ENCODE measurements at regions not wholly inside any gene's neighbourhood (a gene's known extent, or its start where the extent isn't known, plus 50 kb on each side); places are given as distances from the start of the nearest gene placed in this dataset.
A peak's percentile ranks its signal among the peaks of the same experiment; 100 is the strongest.
"Not testable (repeated sequence)": the region's sequence is repeated elsewhere in the genome, so short reads cannot be mapped to it uniquely, and the experiment has no call there.

DNA sequence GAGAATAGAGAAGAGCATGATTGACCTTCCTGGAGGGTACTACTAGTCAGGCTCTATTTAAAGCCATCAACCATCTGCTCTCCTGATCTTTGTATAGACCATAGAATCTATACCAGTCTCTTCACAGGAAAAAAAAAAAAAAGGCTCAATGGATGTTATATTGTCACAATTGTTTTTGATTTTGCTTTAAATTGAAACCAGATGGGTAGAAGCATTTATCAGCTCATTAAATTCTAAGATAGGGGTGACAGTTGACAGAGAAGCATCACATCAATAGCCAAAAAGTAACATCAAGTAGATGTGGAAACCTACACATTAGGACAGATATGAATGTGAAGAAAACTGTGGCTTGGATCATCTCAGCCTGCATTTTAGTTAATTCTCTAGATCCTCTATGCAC lies 558.9 kb upstream of the MBL2 start:
- no peak for DNase-seq (ENCODE audit: low spot score)

DNA sequence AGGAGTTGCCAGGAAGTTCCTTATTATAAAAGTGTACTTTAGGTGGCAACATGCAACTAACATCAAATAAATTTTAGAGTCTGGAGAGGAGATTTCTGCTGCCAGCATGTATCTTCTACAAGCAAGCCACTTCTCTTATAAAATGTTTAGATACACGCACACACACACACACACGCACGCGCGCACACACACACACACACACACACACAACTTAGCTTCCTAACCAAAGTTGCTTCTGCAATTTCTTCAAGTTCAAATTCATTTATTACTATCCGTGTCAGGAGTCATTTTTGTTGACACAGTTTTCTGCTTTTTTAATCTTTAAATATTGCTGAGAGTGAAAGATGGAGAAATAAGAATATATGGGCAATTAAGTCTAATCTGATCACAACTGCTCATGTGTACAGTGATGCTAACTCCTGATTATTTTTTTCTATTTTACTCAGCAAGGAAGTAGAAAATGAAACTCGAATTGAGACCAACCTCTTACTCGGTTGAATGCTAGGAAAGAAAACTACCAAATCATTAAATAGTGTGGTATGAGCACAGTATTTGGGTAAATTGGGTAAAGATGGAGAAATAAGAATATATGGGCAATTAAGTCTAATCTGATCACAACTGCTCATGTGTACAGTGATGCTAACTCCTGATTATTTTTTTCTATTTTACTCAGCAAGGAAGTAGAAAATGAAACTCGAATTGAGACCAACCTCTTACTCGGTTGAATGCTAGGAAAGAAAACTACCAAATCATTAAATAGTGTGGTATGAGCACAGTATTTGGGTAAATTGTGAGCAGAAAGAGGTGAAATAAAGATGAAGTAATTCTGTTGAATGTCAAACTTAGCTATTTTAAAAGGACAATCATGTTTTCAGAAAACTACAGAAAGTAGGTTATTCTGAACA lies 554.1 kb upstream of the MBL2 start:
- not testable (repeated sequence) for DNase-seq (ENCODE audit: low spot score)

DNA sequence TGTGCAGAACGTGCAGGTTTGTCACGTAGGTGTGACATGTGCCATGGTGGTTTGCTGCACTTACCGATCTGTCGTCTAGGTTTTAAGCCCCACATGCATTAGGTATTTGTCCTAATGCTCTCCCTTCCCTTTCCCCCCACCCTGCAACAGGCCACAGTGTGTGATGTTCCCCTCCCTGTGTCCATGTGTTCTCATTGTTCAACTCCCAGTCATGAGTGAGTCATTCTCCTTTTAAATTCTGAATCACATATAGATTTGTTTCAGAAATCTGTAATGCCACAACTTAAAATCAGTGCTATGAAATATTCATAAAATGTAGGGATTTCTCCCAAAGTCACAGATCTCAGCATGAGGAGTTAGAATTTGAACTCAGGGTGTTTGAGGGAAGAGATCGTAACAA lies 552.5 kb upstream of the MBL2 start:
- peak; percentile 2 for DNase-seq (ENCODE audit: low spot score)

DNA sequence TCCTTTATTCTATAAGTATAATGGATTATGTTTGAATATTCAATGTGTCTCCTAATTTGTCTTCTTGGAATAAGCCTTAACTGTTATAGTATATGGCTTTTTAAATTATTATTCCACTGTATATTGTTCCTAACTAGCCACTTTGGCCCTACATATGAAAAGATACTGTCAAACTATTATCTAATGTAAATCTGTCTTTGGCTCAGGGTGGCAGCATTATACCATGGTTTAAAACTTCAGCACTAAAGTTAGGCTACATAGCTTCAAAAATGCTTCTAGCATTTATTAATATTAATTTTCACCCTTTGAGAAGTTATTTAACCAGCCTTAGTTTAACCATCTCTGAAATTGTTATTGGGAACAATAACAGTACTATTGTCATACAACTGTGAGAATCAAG lies 543.1 kb upstream of the MBL2 start:
- DNase-seq (ENCODE audit: low spot score): no peak

DNA sequence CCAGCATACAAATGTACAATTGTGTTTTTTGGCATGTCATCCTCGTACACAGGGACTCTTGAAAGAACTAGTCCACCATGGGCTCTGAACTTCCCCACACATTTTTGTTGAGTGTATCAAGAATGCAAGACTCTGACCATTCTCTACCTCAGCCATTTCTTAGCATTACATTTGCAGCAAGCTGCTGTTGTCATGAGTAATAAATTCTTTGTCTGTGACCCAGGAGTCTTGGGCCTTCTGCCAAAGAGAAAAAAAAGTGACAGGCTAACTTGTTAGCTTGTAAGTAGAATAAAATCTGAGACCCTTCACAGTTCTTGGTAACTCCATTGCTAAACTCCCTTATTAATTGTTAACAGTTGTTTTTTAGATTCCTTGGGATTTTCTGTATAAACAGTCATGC lies 542.3 kb upstream of the MBL2 start:
- DNase-seq (ENCODE audit: low spot score): peak; percentile 35

GRCh38 chr10:53298443-53298842 lies 525.9 kb upstream of the MBL2 start:
- no peak for DNase-seq (ENCODE audit: low spot score)

GRCh38 chr10:53284615-53285182 lies 512.1 kb upstream of the MBL2 start:
- no peak for DNase-seq (ENCODE audit: low spot score)

GRCh38 chr10:53276797-53277196 lies 504.2 kb upstream of the MBL2 start:
- no peak for DNase-seq (ENCODE audit: low spot score)

DNA sequence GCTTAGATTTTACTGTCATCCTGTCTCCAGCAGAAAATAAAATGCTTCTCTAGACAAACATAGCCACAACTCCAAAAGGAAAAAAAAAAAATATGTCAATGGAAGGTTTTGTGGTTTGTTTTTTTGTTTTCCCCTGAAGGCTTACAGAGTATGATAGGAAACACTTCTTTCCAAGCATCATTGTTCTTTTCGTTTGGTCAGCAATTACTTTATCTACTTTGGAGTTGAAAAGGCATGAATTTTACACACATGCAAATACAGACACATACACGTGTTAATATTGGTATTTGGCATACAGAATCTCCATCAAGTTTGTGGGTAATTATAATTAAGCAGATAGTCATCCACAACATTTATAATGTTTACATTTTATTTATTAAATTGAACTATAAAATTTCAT lies 496.9 kb upstream of the MBL2 start:
- DNase-seq (ENCODE audit: low spot score): no peak

DNA sequence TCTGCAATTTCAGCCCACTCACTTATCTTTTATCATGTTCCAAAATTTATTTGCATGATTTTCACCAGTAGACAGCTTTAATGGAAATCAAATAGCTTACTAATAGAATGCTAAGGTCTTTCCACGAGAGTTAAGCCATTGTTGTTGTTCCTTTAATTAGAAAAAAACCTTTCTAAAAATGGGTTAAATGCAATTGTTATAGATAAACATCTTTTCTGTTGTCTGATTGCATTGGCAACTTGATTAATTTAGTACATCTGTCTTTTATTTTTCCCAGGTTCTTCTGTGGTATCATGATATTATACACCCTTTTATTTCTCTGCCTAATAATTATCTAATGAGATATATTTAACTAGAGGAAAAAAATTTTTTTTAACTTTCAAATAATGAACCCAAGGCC lies 487.6 kb upstream of the MBL2 start:
- DNase-seq (ENCODE audit: low spot score): no peak

DNA sequence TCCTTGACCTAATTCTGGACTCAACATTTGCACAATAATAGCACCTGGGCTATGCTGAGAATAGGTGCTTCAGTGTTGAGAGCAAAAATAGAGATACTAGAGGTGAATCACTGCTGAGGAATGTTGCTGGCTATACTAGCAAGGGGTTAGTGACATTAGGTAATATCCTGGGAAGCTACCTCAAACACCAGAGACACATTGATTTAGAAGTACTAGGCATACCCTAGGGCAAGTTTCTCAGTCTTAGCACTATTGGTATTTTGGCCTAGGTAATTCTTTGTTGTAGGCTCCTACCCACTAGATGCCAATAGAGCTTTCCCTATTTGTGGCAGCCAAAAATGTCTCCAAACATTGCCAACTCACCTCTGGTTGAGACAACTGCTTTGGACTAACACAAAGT lies 484.0 kb upstream of the MBL2 start:
- DNase-seq (ENCODE audit: low spot score): no peak

GRCh38 chr10:53255661-53256205 lies 483.1 kb upstream of the MBL2 start:
- no peak for DNase-seq (ENCODE audit: low spot score)

GRCh38 chr10:53253221-53253620 lies 480.6 kb upstream of the MBL2 start:
- DNase-seq (ENCODE audit: low spot score): no peak

DNA sequence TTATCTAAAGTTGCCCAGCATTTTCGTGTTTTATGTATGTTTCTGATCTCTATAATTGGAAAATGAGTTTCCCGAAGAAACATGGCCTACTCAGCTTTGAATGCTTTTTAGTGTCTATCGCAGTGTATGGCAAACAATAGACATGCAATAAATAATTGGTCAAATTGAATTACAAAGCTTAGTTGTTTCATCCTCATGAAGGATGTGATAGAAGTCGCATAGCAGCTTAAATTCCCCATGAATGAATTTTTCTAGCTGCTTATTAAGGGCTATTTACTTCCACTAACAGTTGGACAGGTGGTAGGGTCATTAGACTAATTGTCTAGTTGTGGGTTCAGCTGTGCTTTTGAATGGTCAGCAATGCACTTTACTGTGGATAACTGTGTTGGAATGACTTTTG lies 467.3 kb upstream of the MBL2 start:
- no peak for DNase-seq (ENCODE audit: low spot score)

- no peak for DNase-seq (ENCODE audit: low spot score)
Observed at GRCh38 chr10:53236941-53237340, 464.4 kb upstream of the MBL2 start.

GRCh38 chr10:53233749-53234148 lies 461.2 kb upstream of the MBL2 start:
- no peak for DNase-seq (ENCODE audit: low spot score)

DNA sequence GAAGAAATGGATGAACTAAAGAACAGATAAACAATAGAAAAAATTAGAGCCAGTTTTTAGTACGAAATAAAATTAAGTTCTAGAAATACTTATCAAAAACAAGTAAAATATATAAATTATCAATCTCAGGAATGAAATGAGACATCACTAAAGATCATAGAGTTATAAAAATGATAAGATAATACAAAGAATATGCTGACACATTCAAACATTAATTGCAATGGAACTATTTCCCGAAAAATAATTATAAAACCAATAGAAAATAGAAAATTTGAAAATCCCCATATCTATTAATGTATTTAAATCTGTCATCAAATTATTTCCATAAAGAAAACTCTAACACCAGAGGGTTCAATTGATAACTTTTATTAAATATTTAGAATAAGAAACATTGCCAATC lies 458.1 kb upstream of the MBL2 start:
- no peak for DNase-seq (ENCODE audit: low spot score)

DNA sequence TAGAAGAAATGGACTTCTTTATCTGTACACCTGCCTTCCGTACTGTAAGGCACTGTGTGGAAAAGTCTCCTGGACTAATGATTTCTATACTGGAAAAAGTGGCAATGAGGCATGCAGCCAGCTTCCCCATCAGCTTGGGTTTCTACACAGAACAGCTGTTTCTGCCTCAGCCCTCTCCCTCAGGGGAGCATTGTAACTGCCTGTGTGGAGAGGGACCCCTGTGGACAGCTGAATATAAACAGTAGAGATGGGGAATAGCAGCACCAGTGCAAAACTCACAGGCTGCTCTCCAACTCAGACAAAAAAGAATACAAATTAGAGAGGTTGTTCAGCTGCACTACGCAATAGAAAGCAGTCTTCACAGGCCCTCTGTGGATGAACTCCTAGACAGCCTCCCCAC lies 451.3 kb upstream of the MBL2 start:
- DNase-seq (ENCODE audit: low spot score): no peak

DNA sequence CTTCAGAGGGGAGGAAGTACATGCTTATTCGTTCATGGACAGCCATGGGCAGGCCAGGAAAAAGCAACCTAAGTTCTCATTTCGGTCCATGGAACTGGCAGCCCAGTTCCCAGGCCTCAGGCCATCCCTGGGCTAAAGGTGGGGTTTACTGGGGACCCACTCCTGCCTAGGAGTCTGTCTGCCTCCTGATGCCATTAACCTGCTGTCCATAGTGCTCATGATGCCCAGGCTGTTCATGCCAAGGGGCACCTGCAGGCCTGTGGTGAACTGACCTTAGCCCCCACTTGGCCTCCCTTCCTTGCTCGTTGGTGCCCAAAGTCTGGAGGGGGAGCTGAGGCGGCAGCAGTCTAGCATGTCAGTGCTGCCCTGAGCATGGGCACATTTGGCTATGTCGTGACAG lies 450.2 kb upstream of the MBL2 start:
- DNase-seq (ENCODE audit: low spot score): no peak

GRCh38 chr10:53209944-53210611 lies 437.5 kb upstream of the MBL2 start:
- DNase-seq (ENCODE audit: low spot score): no peak

GRCh38 chr10:53183733-53184132 lies 411.1 kb upstream of the MBL2 start:
- DNase-seq (ENCODE audit: low spot score): no peak

DNA sequence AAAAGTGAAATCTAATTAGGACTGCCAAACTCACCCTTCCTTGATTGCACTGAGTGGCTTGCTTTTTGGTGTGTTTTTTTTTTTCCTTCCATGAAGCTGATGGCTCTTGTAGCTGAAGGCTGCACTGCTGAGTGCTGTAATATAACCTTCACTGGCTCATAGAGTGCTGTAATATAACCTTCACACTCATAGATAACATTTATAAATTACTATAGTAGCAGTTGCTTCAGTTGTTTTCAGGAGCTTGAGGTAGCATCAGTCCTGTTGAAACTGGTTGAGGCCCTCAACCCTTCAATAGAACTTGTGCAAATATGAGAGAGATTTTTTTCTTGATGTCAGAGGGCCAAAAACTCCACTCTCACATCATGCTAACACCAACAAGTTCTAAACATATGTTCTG lies 404.9 kb upstream of the MBL2 start:
- no peak for DNase-seq (ENCODE audit: low spot score)

GRCh38 chr10:53166325-53166724 lies 393.7 kb upstream of the MBL2 start:
- DNase-seq (ENCODE audit: low spot score): no peak
